Peyer's patch (tissue), 4 donors: ENCODE measurements at regions not wholly inside any gene's neighbourhood (a gene's known extent, or its start where the extent isn't known, plus 50 kb on each side); places are given as distances from the start of the nearest gene placed in this dataset.

Experiments
- DNase-seq, 3 donors: peaks; one replicate each; pipeline ENCODE4 v3.0.0-alpha.2; 2017 to 2019
- H3K27ac ChIP-seq, 4 donors: fragments of 200-600 bp; sonication (generic); one replicate each; pipeline ENCODE4 v1.5.1; 2016 to 2019
- H3K27me3 ChIP-seq, 2 donors: fragments of 200-600 bp; sonication (generic); one replicate each; pipeline ENCODE4 v1.5.1; 2019
- H3K36me3 ChIP-seq, 3 donors: fragments of 200-600 bp; sonication (generic); one replicate each; pipeline ENCODE4 v1.5.1; 2016 to 2019
- H3K4me1 ChIP-seq, 4 donors: fragments of 200-600 bp; sonication (generic); one replicate each; pipeline ENCODE4 v1.5.1; 2016 to 2019
- H3K4me3 ChIP-seq, 4 donors: fragments of 200-600 bp; sonication (generic); 1 replicate in 3 of 4; 2 replicates in 1 of 4; pipeline ENCODE4 v1.5.1; 2016 to 2019; ENCODE audit warnings: mild to moderate bottlenecking in 1 of 4
- H3K9me3 ChIP-seq, 4 donors: fragments of 200-600 bp; sonication (generic); one replicate each; pipeline ENCODE4 v1.5.1; 2016 to 2019; ENCODE audit warnings: mild to moderate bottlenecking in 1 of 4
- CTCF ChIP-seq, 6 experiments: fragments of 450-650 bp in 4 of 6; fragments of 200-600 bp in 2 of 6; sonication (generic) in 1 of 6; IDR thresholded peaks; one replicate each; pipeline ENCODE4 v1.5.1; 2017 to 2019; ENCODE audit warnings: antibody characterized with exemption in 6 of 6, mild to moderate bottlenecking in 3 of 6, moderate library complexity in 1 of 6
- POLR2A ChIP-seq, 2 donors: fragments of 450-650 bp; IDR thresholded peaks; one replicate each; pipeline ENCODE4 v1.5.1; 2017; ENCODE audit warnings: antibody characterized with exemption in 2 of 2, mild to moderate bottlenecking in 2 of 2, moderate library complexity in 2 of 2

GRCh38 chr16:13291591-13292333, 390.4 kb downstream of the SHISA9 start:
- Histone ChIP-seq H3K4me1 (no peaks in the 10 kb centered on the region), H3K4me3 (no peak overlapping the region), H3K9me3 (no peaks in the 10 kb centered on the region), H3K36me3 (no peaks in the 10 kb centered on the region), H3K27ac (no peak overlapping the region), H3K27me3 (no peaks in the 10 kb centered on the region)
- no peak for DNase-seq
- TF ChIP-seq CTCF (IDR thresholded peaks at IDR 0.05) (no peak), POLR2A (IDR thresholded peaks at IDR 0.05) (no peak)

DNA sequence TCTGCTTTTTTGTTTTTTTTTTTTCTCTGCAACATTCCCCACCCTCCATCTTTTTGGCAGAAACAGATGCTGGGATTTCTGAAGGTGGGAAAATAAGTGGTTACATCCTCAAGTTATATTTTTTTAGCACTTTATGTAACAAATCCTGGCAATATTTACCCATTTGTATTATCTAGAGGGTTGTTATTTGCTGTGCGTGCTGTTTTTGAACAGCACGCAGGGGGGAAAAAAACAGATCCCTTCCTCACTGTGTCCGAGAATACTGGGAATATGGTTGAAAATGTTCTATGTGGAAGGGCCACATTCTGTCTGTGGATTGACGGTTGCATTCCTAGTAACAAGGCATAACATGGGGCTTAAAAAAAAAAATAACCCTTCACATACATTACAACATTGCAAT, 394.8 kb downstream of the SHISA9 start:
- no peaks in the 10 kb centered on the region for H3K27me3 ChIP-seq
- no peaks in the 10 kb centered on the region for H3K9me3 ChIP-seq
- H3K4me1 ChIP-seq, result no peaks in the 10 kb centered on the region
- DNase-seq, result no peak
- H3K4me3 ChIP-seq, result no peak overlapping the region
- H3K36me3 ChIP-seq, result no peaks in the 10 kb centered on the region
- no peak overlapping the region for H3K27ac ChIP-seq
- TF ChIP-seq CTCF (IDR thresholded peaks at IDR 0.05), result no peak
- no peak for TF ChIP-seq POLR2A (IDR thresholded peaks at IDR 0.05)

DNA sequence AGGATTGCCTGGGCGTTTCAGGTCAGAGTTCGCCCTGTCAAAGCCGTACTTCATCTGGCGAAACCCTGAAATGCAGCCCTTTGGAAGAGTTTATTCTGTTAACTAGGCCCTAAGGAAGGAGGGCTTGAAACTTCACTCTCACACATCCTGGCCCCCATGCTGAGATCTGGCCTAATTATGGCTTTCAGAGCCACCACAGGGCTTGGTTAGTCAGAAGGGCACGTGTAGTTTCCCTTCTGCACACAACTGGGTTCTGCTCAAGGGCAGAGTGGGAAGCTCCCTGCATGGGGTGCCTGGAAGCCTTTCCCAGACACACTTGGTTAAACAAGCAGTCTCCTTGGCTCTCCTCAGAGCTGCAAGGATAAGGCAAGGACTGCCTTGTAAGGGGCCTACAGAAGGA, 397.3 kb downstream of the SHISA9 start:
- H3K9me3 ChIP-seq, result no peaks in the 10 kb centered on the region
- no peak for TF ChIP-seq CTCF (IDR thresholded peaks at IDR 0.05)
- H3K27ac ChIP-seq, result no peak overlapping the region
- no peak for DNase-seq
- no peaks in the 10 kb centered on the region for H3K27me3 ChIP-seq
- H3K4me3 ChIP-seq, result no peak overlapping the region
- no peaks in the 10 kb centered on the region for H3K36me3 ChIP-seq
- H3K4me1 ChIP-seq, result no peaks in the 10 kb centered on the region

DNA sequence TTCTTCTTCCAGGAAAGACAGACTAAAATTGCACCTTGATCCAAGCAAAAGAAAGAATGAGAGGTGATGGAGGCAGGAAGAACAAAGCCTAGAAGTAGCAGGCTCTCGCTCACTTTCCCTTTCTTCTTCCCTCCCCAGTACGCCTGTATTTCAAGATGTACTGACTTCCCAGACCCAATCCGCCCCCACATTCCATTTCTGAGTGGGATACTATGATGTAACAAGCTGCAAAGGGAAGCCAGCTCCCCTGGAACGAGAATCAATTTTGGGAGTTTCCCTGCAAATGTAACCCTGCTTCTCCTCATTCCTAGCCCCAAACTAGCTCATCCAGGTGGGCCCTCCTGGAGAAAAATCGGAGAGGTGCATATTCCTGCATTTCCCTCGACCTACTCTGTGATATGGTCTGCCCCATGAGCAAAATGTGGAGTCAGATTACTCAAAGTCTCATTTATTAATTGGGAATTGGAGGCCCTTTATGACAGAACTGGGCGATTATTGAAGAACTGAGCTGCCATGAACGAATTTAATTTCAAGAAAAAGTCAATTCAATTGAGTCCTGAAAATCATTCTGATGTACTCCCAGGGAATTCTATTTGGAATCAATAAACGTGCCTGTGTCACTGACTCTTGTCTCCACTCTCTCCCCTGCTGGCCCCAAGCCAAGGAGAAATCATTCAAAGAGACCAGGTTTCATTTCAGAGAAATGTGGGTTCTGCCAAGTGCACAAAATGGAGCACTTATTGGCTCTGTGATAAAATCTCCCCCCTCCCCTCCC, 398.9 kb downstream of the SHISA9 start:
- Histone ChIP-seq H3K9me3 (no peaks in the 10 kb centered on the region), H3K4me1 (no peaks in the 10 kb centered on the region), H3K27me3 (no peaks in the 10 kb centered on the region), H3K4me3 (no peak overlapping the region), H3K27ac (no peak overlapping the region), H3K36me3 (no peaks in the 10 kb centered on the region)
- DNase-seq, result no peak
- TF ChIP-seq CTCF (IDR thresholded peaks at IDR 0.05) (no peak), POLR2A (IDR thresholded peaks at IDR 0.05) (no peak)

DNA sequence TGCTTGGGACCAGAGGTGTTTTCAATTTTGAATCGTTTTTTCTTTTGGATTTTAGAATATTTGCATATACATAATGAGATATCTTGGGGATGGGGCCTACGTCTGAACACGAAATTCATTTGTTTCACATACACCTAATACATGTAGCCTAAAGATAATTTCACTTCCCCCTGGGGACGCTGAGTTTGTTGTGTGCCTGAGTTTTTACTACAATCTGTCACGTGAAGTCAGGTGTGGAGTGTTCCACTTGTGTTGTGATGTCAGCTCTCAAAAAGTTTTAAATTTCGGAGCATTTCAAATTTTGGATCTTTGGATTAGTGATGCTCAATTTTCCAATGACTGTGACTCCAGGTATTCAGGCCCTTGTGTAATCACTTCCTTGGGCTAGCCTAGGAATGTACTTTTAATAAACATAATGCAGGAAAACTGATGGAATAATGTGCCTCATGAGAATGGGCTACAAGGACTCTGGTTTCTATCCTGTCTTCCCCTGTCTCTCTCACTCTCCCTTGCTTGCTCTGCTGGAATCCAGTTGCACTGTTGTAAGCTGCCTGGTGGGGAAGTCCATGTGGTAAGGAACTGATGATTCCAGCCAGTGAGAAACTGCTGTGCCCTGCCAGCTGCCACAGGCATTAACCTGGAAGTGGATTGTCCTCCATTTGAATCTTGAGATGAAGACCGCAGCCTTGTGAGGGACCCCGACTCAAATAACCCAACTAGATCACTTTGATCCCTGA, 403.8 kb downstream of the SHISA9 start:
- Histone ChIP-seq H3K4me1 (no peaks in the 10 kb centered on the region), H3K27ac (no peak overlapping the region), H3K27me3 (no peaks in the 10 kb centered on the region), H3K4me3 (no peak overlapping the region), H3K36me3 (no peaks in the 10 kb centered on the region), H3K9me3 (no peaks in the 10 kb centered on the region)
- TF ChIP-seq CTCF (IDR thresholded peaks at IDR 0.05), result no peak
- no peak for TF ChIP-seq POLR2A (IDR thresholded peaks at IDR 0.05)
- DNase-seq, result no peak
